HEK293 (cell line): ENCODE measurements at regions not wholly inside any gene's neighbourhood (a gene's known extent, or its start where the extent isn't known, plus 50 kb on each side); places are given as distances from the start of the nearest gene placed in this dataset.

Experiments
- CTCF ChIA-PET: fragments of 350-600 bp; formaldehyde crosslinking; extraction: SDS; loops from one replicate; lab custom pipeline; 2021; ENCODE audit warnings: antibody characterized with exemption; lab: Yijun Ruan, JAX
- POLR2A ChIA-PET: fragments of 300-600 bp; formaldehyde crosslinking; extraction: SDS; loops from one replicate; lab custom pipeline; 2020; ENCODE audit warnings: antibody characterized with exemption, inconsistent platforms; lab: Yijun Ruan, JAX
- H3K27ac ChIP-seq: fragments of 200-500 bp; sonication (Bioruptor generic); 2 replicates; pipeline ENCODE4 v1.5.1; 2014; ENCODE audit warnings: low read depth, low read length, control low read depth, inconsistent platforms; ENCODE audit errors: extremely low read depth
- H3K36me3 ChIP-seq, 2 experiments: fragments of 200-500 bp in 1 of 2; sonication (Bioruptor generic) in 1 of 2; 1 replicate in 1 of 2; 2 replicates in 1 of 2; pipeline ENCODE4 v1.5.1; 2014 to 2017; ENCODE audit warnings: inconsistent platforms in 2 of 2, low read length in 2 of 2; ENCODE audit not compliant: control insufficient read depth in 2 of 2, insufficient read depth in 1 of 2
- H3K4me1 ChIP-seq: fragments of 200-500 bp; sonication (Bioruptor generic); 2 replicates; pipeline ENCODE4 v1.5.1; 2014; ENCODE audit warnings: mild to moderate bottlenecking, low read length, inconsistent platforms; ENCODE audit not compliant: control insufficient read depth, insufficient read depth
- H3K4me3 ChIP-seq: 2 replicates; pipeline ENCODE4 v1.5.1; 2011; ENCODE audit warnings: low read depth, mild to moderate bottlenecking, control low read depth, low read length, moderate library complexity
- H3K9me3 ChIP-seq: fragments of 200-500 bp; sonication (Bioruptor generic); 2 replicates; pipeline ENCODE4 v1.5.1; 2014; ENCODE audit warnings: low read depth, low read length, inconsistent platforms; ENCODE audit not compliant: control insufficient read depth, insufficient read depth
- MYNN ChIP-seq: fragments of 450-650 bp; formaldehyde crosslinking; IDR thresholded peaks from 2 replicates; pipeline ENCODE4 v1.5.1; 2016; ENCODE audit warnings: missing biosample characterization, missing genetic modification characterization, borderline replicate concordance
- OSR2 ChIP-seq: fragments of 450-650 bp; formaldehyde crosslinking; IDR thresholded peaks from 2 replicates; pipeline ENCODE4 v1.5.1; 2016; ENCODE audit warnings: missing biosample characterization, missing genetic modification characterization
- PATZ1 ChIP-seq: fragments of 450-650 bp; formaldehyde crosslinking; IDR thresholded peaks from 2 replicates; pipeline ENCODE4 v1.5.1; 2016; ENCODE audit warnings: missing biosample characterization, missing genetic modification characterization
- SCRT1 ChIP-seq: fragments of 450-650 bp; formaldehyde crosslinking; IDR thresholded peaks from 2 replicates; pipeline ENCODE4 v1.5.1; 2016; ENCODE audit warnings: missing biosample characterization, missing genetic modification characterization, borderline replicate concordance
- SETDB1 ChIP-seq: IDR thresholded peaks from one replicate; pipeline ENCODE4 v1.6.1; 2017; ENCODE audit warnings: mild to moderate bottlenecking, low read length, moderate library complexity, mixed read lengths; ENCODE audit not compliant: insufficient read length
- WT1 ChIP-seq: fragments of 450-650 bp; formaldehyde crosslinking; IDR thresholded peaks from 2 replicates; pipeline ENCODE4 v1.5.1; 2016; ENCODE audit warnings: missing biosample characterization, missing genetic modification characterization
- ZBTB48 ChIP-seq: fragments of 450-650 bp; formaldehyde crosslinking; IDR thresholded peaks from 2 replicates; pipeline ENCODE4 v1.5.1; 2016; ENCODE audit warnings: missing biosample characterization, missing genetic modification characterization
- ZBTB6 ChIP-seq: fragments of 450-650 bp; formaldehyde crosslinking; IDR thresholded peaks from 2 replicates; pipeline ENCODE4 v1.5.1; 2017; ENCODE audit warnings: missing biosample characterization, missing genetic modification characterization
- ZFP41 ChIP-seq: fragments of 450-650 bp; formaldehyde crosslinking; IDR thresholded peaks from 2 replicates; pipeline ENCODE4 v1.5.1; 2016; ENCODE audit warnings: missing biosample characterization, missing genetic modification characterization, borderline replicate concordance
- ZFP69B ChIP-seq: fragments of 450-650 bp; formaldehyde crosslinking; IDR thresholded peaks from 2 replicates; pipeline ENCODE4 v1.5.1; 2016; ENCODE audit warnings: missing biosample characterization, missing genetic modification characterization
- ZNF426 ChIP-seq: fragments of 450-650 bp; formaldehyde crosslinking; IDR thresholded peaks from 2 replicates; pipeline ENCODE4 v1.5.1; 2017; ENCODE audit warnings: missing biosample characterization, missing genetic modification characterization, mild to moderate bottlenecking, inconsistent platforms, moderate library complexity
- ZNF473 ChIP-seq: fragments of 450-650 bp; formaldehyde crosslinking; IDR thresholded peaks from 2 replicates; pipeline ENCODE4 v1.5.1; 2017; ENCODE audit warnings: missing biosample characterization, missing genetic modification characterization
- ZNF529 ChIP-seq: fragments of 450-650 bp; formaldehyde crosslinking; IDR thresholded peaks from 2 replicates; pipeline ENCODE4 v1.5.1; 2017; ENCODE audit warnings: missing genetic modification characterization, missing biosample characterization; ENCODE audit not compliant: insufficient replicate concordance
- ZNF548 ChIP-seq: fragments of 450-650 bp; formaldehyde crosslinking; IDR thresholded peaks from 2 replicates; pipeline ENCODE4 v1.5.1; 2016; ENCODE audit warnings: missing biosample characterization, missing genetic modification characterization
- ZNF555 ChIP-seq: fragments of 450-650 bp; formaldehyde crosslinking; conservative IDR thresholded peaks from 2 replicates; pipeline ENCODE4 v1.5.1; 2017; ENCODE audit warnings: missing biosample characterization, mild to moderate bottlenecking, missing genetic modification characterization, inconsistent platforms
- ZNF670 ChIP-seq: fragments of 450-650 bp; formaldehyde crosslinking; IDR thresholded peaks from 2 replicates; pipeline ENCODE4 v1.5.1; 2016; ENCODE audit warnings: missing biosample characterization, missing genetic modification characterization, low read depth
- ZNF785 ChIP-seq: fragments of 450-650 bp; formaldehyde crosslinking; IDR thresholded peaks from 2 replicates; pipeline ENCODE4 v1.5.1; 2016; ENCODE audit warnings: missing biosample characterization, missing genetic modification characterization
- ZSCAN16 ChIP-seq: fragments of 450-650 bp; formaldehyde crosslinking; IDR thresholded peaks from 2 replicates; pipeline ENCODE4 v1.5.1; 2016; ENCODE audit warnings: missing biosample characterization, missing genetic modification characterization
- ZSCAN30 ChIP-seq: fragments of 450-650 bp; IDR thresholded peaks from 2 replicates; pipeline ENCODE4 v1.5.1; 2018; ENCODE audit warnings: missing biosample characterization, mild to moderate bottlenecking, missing genetic modification characterization, moderate library complexity
- ZSCAN5A ChIP-seq: fragments of 450-650 bp; formaldehyde crosslinking; IDR thresholded peaks from 2 replicates; pipeline ENCODE4 v1.5.1; 2016; ENCODE audit warnings: missing biosample characterization, missing genetic modification characterization
- TF ChIP-seq, protein P1 (sequence below): fragments of 450-650 bp; formaldehyde crosslinking; IDR thresholded peaks from 2 replicates; pipeline ENCODE4 v1.5.1; 2017; ENCODE audit warnings: missing biosample characterization, missing genetic modification characterization
- TF ChIP-seq, protein P2 (sequence below): fragments of 450-650 bp; formaldehyde crosslinking; IDR thresholded peaks from 2 replicates; pipeline ENCODE4 v1.5.1; 2016; ENCODE audit warnings: missing biosample characterization, missing genetic modification characterization
- TF ChIP-seq, protein P3 (sequence below): fragments of 450-650 bp; formaldehyde crosslinking; IDR thresholded peaks from 2 replicates; pipeline ENCODE4 v1.5.1; 2016; ENCODE audit warnings: missing biosample characterization, missing genetic modification characterization
- TF ChIP-seq, protein P4 (sequence below): fragments of 450-650 bp; IDR thresholded peaks from 2 replicates; pipeline ENCODE4 v1.5.1; 2018; ENCODE audit warnings: missing biosample characterization, mild to moderate bottlenecking, missing genetic modification characterization

- CTCF ChIA-PET, result no interaction called here
- Histone ChIP-seq H3K36me3 (no peaks in the 10 kb centered on the region), H3K27ac (no peak overlapping the region), H3K9me3 (no peaks in the 10 kb centered on the region), H3K4me3 (no peak overlapping the region), H3K4me1 (no peaks in the 10 kb centered on the region)
- POLR2A ChIA-PET, result no interaction called here
- no peak for TF ChIP-seq ZBTB6 (tag by site-specific recombination)
- TF ChIP-seq, protein P1, sequence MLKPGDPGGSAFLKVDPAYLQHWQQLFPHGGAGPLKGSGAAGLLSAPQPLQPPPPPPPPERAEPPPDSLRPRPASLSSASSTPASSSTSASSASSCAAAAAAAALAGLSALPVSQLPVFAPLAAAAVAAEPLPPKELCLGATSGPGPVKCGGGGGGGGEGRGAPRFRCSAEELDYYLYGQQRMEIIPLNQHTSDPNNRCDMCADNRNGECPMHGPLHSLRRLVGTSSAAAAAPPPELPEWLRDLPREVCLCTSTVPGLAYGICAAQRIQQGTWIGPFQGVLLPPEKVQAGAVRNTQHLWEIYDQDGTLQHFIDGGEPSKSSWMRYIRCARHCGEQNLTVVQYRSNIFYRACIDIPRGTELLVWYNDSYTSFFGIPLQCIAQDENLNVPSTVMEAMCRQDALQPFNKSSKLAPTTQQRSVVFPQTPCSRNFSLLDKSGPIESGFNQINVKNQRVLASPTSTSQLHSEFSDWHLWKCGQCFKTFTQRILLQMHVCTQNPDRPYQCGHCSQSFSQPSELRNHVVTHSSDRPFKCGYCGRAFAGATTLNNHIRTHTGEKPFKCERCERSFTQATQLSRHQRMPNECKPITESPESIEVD (tag by site-specific recombination), result no peak
- no peak for TF ChIP-seq ZFP69B
- TF ChIP-seq SETDB1, result no peak
- no peak for TF ChIP-seq ZFP41 (tag by site-specific recombination)
- TF ChIP-seq, protein P2, sequence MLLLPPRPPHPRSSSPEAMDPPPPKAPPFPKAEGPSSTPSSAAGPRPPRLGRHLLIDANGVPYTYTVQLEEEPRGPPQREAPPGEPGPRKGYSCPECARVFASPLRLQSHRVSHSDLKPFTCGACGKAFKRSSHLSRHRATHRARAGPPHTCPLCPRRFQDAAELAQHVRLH (tag by site-specific recombination), result no peak
These were observed 159.9 kb upstream of the CMC1 start for GRCh38 chr3:28081533-28081947.

- TF ChIP-seq ZNF529 (tag by site-specific recombination) (no peak), ZNF426 (tag by site-specific recombination) (no peak), ZSCAN30 (no peak), ZSCAN16 (tag by site-specific recombination) (no peak), OSR2 (no peak), ZNF785 (tag by site-specific recombination) (no peak), WT1 (tag by site-specific recombination) (no peak), SCRT1 (tag by site-specific recombination) (no peak), ZNF548 (tag by site-specific recombination) (no peak), MYNN (tag by site-specific recombination) (no peak), PATZ1 (tag by site-specific recombination) (no peak), ZBTB48 (no peak), ZNF473 (tag by site-specific recombination) (no peak), ZSCAN5A (tag by site-specific recombination) (no peak), ZNF555 (tag by site-specific recombination) (no peak), ZNF670 (no peak)
- TF ChIP-seq, protein P3, sequence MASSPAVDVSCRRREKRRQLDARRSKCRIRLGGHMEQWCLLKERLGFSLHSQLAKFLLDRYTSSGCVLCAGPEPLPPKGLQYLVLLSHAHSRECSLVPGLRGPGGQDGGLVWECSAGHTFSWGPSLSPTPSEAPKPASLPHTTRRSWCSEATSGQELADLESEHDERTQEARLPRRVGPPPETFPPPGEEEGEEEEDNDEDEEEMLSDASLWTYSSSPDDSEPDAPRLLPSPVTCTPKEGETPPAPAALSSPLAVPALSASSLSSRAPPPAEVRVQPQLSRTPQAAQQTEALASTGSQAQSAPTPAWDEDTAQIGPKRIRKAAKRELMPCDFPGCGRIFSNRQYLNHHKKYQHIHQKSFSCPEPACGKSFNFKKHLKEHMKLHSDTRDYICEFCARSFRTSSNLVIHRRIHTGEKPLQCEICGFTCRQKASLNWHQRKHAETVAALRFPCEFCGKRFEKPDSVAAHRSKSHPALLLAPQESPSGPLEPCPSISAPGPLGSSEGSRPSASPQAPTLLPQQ, result no peak
- TF ChIP-seq, protein P4, sequence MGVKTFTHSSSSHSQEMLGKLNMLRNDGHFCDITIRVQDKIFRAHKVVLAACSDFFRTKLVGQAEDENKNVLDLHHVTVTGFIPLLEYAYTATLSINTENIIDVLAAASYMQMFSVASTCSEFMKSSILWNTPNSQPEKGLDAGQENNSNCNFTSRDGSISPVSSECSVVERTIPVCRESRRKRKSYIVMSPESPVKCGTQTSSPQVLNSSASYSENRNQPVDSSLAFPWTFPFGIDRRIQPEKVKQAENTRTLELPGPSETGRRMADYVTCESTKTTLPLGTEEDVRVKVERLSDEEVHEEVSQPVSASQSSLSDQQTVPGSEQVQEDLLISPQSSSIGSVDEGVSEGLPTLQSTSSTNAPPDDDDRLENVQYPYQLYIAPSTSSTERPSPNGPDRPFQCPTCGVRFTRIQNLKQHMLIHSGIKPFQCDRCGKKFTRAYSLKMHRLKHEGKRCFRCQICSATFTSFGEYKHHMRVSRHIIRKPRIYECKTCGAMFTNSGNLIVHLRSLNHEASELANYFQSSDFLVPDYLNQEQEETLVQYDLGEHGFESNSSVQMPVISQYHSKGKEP, result no peak
- TF ChIP-seq, all 188 proteins: peak for 0
- Histone ChIP-seq H3K36me3 (no peaks in the 10 kb centered on the region), H3K4me1 (no peaks in the 10 kb centered on the region), H3K27ac (no peak overlapping the region), H3K9me3 (no peaks in the 10 kb centered on the region), H3K4me3 (no peak overlapping the region)
- ChIA-PET POLR2A (no interaction called here), CTCF (no interaction called here)
These were observed 153.8 kb upstream of the CMC1 start for GRCh38 chr3:28087591-28087990.
